Breast epithelium (tissue), 4 donors: ENCODE measurements at regions not wholly inside any gene's neighbourhood (a gene's known extent, or its start where the extent isn't known, plus 50 kb on each side); places are given as distances from the start of the nearest gene placed in this dataset.

Experiments used
- DNase-seq, 2 donors: peaks; one replicate each; pipeline ENCODE4 v3.0.0-alpha.2; 2019; ENCODE audit warnings: low spot score in 2 of 2
- H3K27ac ChIP-seq, 2 donors: fragments of 200-600 bp; sonication (generic) in 1 of 2; one replicate each; pipeline ENCODE4 v1.5.1; 2016 to 2019; ENCODE audit warnings: mild to moderate bottlenecking in 1 of 2
- H3K27me3 ChIP-seq, 2 donors: fragments of 200-600 bp; sonication (generic) in 1 of 2; one replicate each; pipeline versions ENCODE4 v1.5.1 to v1.6.0; 2017 to 2019; ENCODE audit warnings: control low read depth in 1 of 2, mild to moderate bottlenecking in 1 of 2
- H3K36me3 ChIP-seq: fragments of 200-600 bp; one replicate; pipeline ENCODE4 v1.5.1; 2019
- H3K4me1 ChIP-seq, 2 donors: fragments of 200-600 bp; sonication (generic); one replicate each; pipeline ENCODE4 v1.5.1; 2016 to 2019; ENCODE audit warnings: control low read depth in 1 of 2
- H3K4me3 ChIP-seq, 3 donors: fragments of 200-600 bp; sonication (generic); 1 replicate in 2 of 3; 2 replicates in 1 of 3; pipeline ENCODE4 v1.5.1; 2016 to 2019; ENCODE audit warnings: mild to moderate bottlenecking in 3 of 3, moderate library complexity in 2 of 3
- H3K9me3 ChIP-seq, 2 donors: fragments of 200-600 bp; sonication (generic) in 1 of 2; one replicate each; pipeline ENCODE4 v1.5.1; 2016 to 2019; ENCODE audit warnings: control low read depth in 1 of 2
- POLR2A ChIP-seq: fragments of 450-650 bp; IDR thresholded peaks from one replicate; pipeline ENCODE4 v1.6.1; 2016; ENCODE audit warnings: antibody characterized with exemption, mild to moderate bottlenecking, moderate library complexity
- POLR2AphosphoS5 ChIP-seq, 3 donors: sonication (generic); formaldehyde crosslinking; IDR thresholded peaks; one replicate each; pipeline ENCODE4 v1.6.1; 2017; ENCODE audit warnings: antibody characterized with exemption in 3 of 3
- intact Hi-C: fragments of 100-400 bp; cut with DNase I; formaldehyde crosslinking; loops from one replicate; pipeline ENCODE4 v1.15.1; 2023; ENCODE audit warnings: low total_unique reads
- TF ChIP-seq, protein P1 (sequence below), 3 donors: fragments of 450-650 bp; IDR thresholded peaks; one replicate each; pipeline ENCODE4 v1.5.1; 2016 to 2017; ENCODE audit warnings: antibody characterized with exemption in 3 of 3, mild to moderate bottlenecking in 3 of 3, moderate library complexity in 3 of 3

DNA sequence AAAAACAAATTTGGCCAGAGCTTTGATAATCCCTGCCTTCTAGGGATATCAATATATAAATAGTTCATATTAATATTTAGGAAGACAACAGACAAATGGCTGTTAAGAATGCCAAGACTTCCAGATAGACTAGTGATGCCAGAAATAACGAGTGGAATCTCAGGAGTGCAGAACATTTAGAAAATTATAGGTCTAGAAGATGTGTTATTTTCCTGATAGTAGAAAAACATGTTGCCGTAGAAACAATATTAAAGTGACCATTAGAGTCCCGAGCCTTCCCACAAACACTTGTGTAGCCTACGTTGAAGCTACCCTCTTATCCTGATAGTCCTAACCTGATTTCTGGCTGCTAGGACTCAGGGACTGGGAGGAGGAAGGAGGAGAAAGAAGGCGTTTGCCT is 54.3 kb upstream of the ITGA6 start:
- Histone ChIP-seq H3K9me3 (no peaks in the 10 kb centered on the region), H3K4me3 (no peak overlapping the region), H3K4me1 (no peaks in the 10 kb centered on the region), H3K27me3 (no peaks in the 10 kb centered on the region), H3K36me3 (no peaks in the 10 kb centered on the region), H3K27ac (no peak overlapping the region)
- TF ChIP-seq, protein P1, sequence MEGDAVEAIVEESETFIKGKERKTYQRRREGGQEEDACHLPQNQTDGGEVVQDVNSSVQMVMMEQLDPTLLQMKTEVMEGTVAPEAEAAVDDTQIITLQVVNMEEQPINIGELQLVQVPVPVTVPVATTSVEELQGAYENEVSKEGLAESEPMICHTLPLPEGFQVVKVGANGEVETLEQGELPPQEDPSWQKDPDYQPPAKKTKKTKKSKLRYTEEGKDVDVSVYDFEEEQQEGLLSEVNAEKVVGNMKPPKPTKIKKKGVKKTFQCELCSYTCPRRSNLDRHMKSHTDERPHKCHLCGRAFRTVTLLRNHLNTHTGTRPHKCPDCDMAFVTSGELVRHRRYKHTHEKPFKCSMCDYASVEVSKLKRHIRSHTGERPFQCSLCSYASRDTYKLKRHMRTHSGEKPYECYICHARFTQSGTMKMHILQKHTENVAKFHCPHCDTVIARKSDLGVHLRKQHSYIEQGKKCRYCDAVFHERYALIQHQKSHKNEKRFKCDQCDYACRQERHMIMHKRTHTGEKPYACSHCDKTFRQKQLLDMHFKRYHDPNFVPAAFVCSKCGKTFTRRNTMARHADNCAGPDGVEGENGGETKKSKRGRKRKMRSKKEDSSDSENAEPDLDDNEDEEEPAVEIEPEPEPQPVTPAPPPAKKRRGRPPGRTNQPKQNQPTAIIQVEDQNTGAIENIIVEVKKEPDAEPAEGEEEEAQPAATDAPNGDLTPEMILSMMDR (IDR thresholded peaks at IDR 0.05) = no peak
- no peak for TF ChIP-seq POLR2AphosphoS5 (IDR thresholded peaks at IDR 0.05)
- no peak for TF ChIP-seq POLR2A
- DNase-seq = no peak
- intact Hi-C loops = no loop called here

DNA sequence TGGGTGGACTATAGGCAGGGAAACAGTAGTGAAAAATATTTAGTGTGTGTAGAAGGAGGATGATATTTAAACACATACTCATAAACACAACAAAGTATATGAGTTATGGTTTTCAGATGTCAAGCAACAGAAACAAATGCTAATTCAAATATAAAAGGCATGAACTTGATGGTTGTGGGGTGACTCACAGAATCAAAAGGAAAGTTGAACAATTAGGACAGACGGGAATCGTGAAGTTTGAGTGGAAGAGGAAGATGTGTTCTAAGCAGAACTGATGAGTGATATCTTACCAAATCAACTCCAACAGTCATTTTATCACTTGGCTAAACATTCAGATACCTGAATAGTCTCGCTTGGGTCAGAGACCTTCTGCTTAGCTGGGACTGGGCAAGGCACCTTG is 53.6 kb upstream of the ITGA6 start:
- Histone ChIP-seq H3K4me1 (no peaks in the 10 kb centered on the region), H3K27me3 (no peaks in the 10 kb centered on the region), H3K27ac (no peak overlapping the region), H3K36me3 (no peaks in the 10 kb centered on the region), H3K4me3 (no peak overlapping the region), H3K9me3 (no peaks in the 10 kb centered on the region)
- TF ChIP-seq, protein P1 (IDR thresholded peaks at IDR 0.05) = no peak
- TF ChIP-seq POLR2AphosphoS5 (IDR thresholded peaks at IDR 0.05) (no peak), POLR2A (no peak)
- intact Hi-C loops = no loop called here
- no peak for DNase-seq

DNA sequence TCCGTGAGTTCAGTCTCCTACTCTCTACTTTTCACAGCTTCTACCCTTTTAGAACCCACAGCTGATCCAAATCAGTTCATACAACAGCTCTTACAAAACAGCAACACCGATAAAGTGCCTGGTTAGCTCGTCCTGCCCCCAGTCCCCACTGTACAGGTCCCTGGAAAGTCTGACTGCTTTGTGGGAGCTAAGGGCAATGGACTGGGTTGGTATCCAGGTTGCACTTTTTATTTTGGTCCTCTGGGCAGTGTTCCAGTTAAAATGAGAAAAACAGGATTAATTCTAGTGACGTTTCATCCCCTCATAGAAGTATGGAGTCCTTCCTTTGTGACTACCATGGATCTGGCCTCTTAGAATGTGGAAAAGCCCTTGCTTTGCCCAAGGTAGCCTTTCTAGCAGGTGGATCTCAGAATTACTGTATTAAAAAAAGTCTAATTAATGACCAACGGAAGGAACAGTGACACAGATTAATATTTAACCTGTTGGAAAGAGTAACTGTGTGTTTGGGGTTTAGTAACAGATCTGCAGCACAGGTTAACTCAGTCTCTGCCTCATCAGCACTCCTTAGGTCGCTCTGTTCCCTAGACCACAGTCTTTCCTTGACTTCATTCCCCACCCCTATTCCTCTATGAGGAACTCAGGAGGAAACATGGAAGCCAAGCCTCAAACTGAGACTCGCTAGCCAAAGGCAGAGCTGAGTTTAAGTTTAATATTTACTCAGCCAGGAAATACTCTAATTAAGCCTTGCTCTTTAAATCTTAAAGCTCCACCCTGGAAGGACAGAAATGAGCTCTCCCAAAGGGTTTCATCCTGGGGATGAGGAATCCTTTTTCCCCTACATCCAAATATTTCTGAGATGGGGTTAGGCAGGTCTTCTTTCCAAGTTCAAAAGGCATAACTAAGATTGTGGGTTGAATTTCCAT is 52.8 kb upstream of the ITGA6 start:
- TF ChIP-seq, protein P1 (IDR thresholded peaks at IDR 0.05) = no peak
- TF ChIP-seq POLR2AphosphoS5 (IDR thresholded peaks at IDR 0.05) (no peak), POLR2A (no peak)
- Histone ChIP-seq H3K4me3 (no peak overlapping the region), H3K27ac (no peak overlapping the region), H3K4me1 (no peaks in the 10 kb centered on the region), H3K27me3 (no peaks in the 10 kb centered on the region), H3K36me3 (no peaks in the 10 kb centered on the region), H3K9me3 (no peaks in the 10 kb centered on the region)
- intact Hi-C loops = no loop called here
- no peak for DNase-seq

DNA sequence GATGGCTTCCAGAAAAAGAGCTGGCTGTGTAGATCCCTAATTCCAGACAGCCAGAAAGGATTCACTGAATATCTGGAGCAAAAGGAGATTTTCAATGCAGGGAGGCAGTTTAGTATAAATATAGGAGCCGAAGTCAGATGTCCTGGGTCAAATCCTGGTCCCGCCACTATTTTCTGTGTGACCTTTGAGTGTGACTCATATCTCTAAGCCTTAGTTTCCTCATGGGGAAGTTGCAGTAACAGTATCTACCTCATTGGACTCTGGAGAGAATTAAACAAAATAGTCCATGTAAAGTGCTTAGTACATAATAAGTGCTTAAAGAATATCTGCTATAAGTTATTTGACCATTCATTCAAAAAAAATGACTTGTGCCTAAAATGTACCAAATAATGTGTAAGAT is 52.1 kb upstream of the ITGA6 start:
- Histone ChIP-seq H3K4me3 (no peak overlapping the region), H3K27me3 (no peaks in the 10 kb centered on the region), H3K27ac (no peak overlapping the region), H3K4me1 (no peaks in the 10 kb centered on the region), H3K9me3 (no peaks in the 10 kb centered on the region), H3K36me3 (no peaks in the 10 kb centered on the region)
- intact Hi-C loops = no loop called here
- no peak for DNase-seq
- TF ChIP-seq POLR2A (no peak), POLR2AphosphoS5 (IDR thresholded peaks at IDR 0.05) (no peak)
- TF ChIP-seq, protein P1 (IDR thresholded peaks at IDR 0.05) = no peak

DNA sequence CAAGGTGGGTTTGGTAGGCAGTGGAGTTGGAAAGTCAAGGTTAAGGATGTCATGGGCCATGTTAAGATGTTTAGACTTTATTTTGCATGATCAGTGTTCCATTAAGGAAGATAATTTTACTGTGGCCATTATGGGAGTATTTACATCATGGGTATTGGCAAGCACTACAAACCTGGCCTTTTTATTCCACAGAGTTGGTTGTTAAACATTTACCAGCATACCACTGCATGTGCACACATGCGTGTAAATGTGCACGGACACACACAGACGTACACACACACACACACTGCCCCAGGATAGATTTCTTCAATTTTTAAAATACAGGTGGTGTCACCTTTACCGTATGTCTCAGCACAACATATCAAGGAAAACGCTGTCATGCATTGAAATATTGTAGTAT is 51.4 kb upstream of the ITGA6 start:
- Histone ChIP-seq H3K4me1 (no peaks in the 10 kb centered on the region), H3K27me3 (no peaks in the 10 kb centered on the region), H3K4me3 (no peak overlapping the region), H3K27ac (no peak overlapping the region), H3K9me3 (no peaks in the 10 kb centered on the region), H3K36me3 (no peaks in the 10 kb centered on the region)
- intact Hi-C loops = no loop called here
- no peak for TF ChIP-seq POLR2A
- TF ChIP-seq POLR2AphosphoS5 (IDR thresholded peaks at IDR 0.05) = no peak
- TF ChIP-seq, protein P1 (IDR thresholded peaks at IDR 0.05) = no peak
- no peak for DNase-seq
